Mesenteric fat pad (tissue), 1 donor: ENCODE measurements at regions not wholly inside any gene's neighbourhood (a gene's known extent, or its start where the extent isn't known, plus 50 kb on each side); places are given as distances from the start of the nearest gene placed in this dataset.

Experiments
- DNase-seq: peaks from one replicate; pipeline ENCODE4 v3.0.0-alpha.2; 2020; ENCODE audit warnings: low spot score
- donor health status: DM: yes; HTN: yes; CAD: no.

DNA sequence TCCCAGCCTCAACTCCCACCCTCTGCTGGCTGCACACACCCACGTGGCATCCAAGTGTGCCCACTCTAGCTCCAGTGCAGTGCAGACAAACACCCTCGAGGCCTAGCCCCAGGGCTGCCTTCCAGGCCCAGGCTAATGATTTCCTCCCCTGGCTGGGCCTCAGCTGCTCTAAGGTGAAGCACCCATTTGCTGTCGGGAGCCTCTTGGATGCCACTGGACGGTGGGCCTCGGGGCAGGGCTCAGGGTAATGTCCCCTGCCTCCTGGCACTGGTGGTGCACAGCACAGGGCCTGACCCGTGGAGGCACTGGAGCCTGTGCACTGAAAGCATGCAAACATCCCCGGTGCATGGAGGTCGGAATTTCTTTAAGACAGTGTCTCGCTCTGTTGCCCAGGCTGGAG lies 635.2 kb downstream of the TBC1D22A start:
- no peak for DNase-seq

DNA sequence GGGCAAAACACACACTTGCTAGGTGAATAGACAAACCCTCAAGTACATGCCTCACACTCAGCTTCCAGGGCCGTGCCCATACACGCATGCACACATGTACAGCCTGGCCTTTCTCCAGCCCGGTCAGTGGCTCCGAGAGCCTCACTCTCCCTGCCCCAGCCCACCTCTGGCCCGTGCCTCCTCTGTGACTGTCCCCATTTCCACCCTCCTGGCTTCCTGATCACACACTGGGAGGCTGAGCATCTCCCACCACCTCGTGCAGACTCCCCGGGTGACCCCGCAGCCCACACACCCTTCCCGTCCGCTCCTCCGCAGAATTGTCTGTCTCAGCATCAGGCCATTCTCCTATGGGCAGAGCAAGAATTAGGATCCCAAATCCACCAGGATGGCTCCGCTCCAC lies 634.1 kb downstream of the TBC1D22A start:
- no peak for DNase-seq

DNA sequence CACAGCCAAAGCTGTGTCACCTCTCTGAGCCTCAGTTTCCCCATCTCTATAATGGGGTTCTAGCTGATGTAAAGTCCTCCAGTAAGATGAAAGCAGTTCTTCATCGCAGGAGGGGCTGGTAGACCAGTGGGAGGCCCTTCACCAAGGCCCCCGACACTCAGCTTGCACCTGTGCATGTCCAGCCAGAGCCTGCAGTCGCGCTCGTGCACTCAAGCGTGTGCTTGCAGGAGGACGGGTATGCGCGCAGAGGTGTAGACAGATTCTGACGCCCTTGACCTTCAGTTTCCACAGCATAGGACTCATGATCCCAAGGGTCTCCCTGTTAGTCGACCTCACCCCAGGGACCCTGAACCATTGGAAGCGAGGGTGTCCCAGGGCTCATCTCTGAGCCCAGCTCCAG lies 633.7 kb downstream of the TBC1D22A start:
- DNase-seq = no peak

DNA sequence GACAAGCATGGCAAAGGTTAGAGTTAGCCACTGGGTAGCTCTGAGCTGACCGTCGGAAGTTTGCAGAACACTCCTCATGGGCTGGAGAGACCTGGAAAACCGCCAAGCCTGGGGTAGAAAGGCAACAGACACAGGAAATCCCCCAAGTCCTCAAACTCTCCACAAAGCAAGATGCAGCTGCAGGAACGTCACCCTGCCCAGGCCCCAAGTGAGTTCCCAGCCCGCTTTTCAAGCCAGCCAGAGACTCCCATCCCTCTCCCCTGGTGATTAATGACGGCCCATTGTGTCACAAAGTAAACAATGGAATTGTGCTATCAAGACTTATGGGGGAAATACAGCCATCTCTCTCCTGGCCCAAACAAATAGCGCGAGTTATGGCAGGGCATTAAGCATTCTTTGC lies 633.0 kb downstream of the TBC1D22A start:
- no peak for DNase-seq

DNA sequence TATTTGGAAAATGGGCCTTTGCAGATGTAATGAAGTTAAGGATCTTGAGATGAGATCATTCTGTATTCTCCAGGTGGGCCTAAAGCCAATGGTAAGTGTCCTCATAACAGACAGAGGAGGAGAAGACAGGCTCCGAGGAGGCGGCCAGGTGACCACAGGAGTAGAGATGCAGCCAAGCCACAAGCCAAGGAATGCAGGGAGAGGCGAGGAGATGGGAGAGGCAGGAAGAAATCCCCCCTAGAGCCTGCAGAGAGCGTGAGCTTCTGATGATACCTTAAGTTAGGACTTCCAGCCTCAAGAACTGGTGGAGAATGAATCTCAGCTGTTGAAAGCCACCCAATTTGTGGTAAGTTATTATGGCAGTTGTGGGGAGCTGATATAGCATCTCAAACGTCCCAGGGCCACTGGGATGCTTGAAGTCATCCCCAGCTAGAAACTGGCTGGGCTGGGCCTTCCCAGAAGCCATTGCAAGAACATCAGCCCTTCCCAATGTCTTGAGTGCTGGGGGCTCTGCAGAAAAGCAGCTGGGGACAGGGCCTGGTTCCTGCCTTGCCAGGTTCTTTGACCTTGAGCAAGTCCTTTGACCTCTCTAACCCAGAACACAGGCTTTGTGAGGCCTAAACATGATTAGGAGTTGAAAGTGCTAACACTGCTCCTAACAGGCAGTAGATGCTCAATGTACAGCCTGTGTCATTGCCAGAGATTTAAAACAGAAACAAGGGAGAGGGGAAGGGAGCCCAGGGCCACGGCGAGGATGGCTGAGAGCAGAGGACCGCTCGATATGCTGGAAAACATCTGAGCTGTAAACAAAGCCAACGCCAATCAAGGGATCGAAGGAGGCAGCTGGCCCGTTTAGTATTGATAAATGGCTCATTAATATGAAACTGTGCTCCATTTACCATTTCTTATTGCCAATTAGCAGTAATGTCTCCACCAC lies 632.3 kb downstream of the TBC1D22A start:
- DNase-seq = no peak

DNA sequence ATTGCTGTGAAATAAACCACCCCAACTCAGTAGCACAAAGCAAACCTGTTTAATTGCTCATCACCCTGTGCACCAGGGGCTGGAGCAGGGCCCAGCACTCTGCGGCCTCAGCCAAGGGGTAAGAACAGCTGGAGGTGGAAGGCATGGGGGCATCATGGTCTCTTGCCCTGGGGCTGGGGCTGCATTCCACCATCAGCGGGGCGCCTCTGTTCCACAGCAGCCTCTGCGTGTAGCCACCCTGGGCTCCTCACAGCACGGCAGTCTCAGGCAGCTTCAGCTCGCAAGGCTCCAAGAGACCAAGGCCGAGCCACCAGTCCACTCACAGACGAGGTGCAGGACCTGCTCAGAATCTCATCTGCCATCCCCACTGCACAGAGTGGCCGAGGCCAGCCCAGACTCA lies 630.7 kb downstream of the TBC1D22A start:
- DNase-seq = no peak

DNA sequence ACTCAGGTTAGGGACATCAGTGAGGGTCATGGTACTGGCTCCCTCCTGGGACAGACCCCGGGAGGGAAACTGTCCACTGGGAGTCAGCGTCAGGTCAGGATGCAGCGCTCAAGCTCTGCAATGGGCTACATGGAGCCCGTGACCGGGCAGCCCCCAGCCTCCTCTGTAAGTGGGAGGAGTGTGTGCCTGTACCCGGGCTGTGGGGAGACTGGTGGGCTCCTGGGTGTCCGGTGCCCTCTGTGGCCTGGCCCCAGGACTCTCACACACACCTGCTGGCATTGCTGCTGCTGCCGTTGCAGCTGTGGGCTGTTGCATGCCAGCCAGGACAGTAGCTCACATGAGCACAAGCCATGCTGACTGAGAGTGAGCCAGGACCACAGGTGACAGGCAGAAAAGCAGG lies 630.3 kb downstream of the TBC1D22A start:
- no peak for DNase-seq

DNA sequence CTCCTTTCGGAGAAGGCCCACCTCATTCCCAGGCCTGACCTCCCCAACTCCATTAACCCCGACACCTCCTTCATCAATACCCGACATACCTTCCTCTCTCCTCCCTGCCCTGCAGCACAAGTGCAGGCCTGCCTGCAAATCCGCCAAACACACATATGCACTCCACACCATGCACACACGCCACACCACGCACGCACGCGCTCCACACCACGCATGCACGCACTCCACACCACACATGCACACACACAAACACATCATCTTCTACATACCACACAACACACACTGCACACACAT lies 629.6 kb downstream of the TBC1D22A start:
- DNase-seq = no peak

DNA sequence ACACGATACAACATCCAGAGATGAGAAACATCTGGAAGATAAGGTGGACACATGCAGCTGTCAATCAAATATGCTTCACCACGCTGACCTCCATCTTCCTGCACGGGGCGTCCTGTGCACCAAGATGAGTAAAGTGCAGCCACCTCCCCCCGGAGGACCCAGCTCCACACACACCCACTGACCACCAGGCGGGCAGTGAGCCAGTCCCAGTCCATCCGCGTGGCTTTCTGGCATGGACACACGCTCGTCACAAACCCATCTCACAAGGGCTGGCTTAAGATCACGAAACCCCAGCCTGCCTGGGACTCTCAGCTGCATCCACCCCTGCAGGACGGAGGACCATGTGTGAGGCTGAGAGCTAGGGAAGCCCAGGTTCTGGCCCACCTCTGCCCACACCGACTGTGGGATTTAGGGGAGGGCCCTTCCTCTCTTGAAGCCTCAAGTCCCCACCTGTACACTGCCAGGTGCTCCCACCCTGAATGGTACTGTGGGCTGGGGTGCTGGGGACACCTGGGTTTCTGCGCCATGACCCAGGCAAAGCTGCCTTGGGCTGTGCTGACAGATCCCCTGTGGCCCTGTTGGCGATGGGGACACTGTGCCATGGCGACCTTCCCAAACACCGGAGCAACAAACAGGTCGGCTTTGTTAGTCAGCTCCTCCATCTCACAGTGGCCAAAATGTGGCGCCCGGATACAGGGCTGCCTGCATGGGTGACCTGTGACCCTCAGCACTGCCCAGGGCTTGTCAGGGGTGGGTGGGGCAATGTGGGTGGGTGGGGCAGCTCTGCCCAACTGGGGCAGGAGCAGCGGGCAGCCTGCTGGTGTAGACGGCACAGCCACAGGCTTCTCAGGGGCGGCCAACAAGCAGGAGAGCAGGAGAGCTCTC lies 629.0 kb downstream of the TBC1D22A start:
- DNase-seq = no peak

DNA sequence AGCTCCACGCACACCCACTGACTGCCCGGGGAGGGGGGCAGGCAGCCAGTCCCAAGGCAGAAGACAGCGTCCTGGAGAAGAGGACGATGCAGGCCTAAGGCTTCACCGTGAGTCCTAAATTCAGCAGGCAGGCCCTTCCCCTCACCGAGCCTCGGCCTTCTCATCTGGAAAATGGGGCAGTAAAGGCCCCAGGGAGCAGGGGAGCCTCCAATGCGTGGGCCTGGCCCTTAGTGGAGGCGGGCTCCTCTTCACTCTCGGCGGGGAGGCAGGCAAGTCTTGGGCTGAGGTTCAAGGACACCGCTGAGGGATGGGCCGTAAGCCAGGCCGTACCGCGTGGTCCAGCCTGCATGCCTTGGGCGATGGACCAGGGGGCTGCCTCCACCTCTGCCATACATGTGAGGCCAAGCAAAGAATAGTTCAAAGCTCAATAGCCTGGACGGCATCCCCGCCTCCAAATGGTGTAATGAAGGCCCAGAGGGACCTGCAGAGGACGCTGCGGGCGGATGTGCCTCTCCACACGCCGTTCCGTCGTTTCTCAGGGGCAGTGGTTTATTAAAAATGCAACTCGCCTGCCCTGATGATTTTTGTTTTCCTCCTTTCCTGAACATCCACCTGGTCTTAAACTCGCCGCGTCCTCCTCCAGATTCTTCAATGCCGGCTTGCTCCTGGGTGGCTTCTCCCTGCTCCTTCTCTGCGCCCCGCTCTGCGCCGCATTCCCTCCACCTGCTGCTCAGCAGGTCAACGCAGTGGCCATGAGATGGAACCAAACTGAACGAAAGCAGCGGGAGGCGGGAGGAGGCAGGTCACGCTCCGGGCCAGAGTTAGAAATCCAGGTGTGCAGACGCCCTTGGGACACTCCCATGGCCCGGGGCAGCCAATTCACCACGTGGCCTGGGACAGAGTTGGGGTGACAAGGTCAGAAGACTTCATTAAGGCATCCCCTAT lies 627.8 kb downstream of the TBC1D22A start:
- no peak for DNase-seq

DNA sequence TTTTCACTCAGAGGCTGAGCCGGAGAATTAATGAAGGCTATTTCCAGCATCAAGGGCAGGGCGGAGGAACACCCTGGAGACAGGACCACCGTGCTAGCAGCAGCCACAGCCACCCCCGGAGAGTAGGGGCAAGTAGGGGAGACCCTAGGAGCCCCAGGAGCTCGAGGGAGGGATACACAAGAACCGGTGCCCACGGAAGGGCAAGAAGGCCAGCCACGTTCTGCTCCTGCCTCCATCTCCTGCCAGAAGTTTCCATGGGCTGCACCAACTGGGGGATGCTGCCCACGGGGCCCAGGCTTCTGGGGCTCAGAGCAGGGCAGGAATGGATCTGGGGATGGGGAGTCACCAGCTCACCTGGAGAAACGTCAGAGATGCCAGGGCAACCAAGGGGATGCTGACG lies 626.8 kb downstream of the TBC1D22A start:
- no peak for DNase-seq

DNA sequence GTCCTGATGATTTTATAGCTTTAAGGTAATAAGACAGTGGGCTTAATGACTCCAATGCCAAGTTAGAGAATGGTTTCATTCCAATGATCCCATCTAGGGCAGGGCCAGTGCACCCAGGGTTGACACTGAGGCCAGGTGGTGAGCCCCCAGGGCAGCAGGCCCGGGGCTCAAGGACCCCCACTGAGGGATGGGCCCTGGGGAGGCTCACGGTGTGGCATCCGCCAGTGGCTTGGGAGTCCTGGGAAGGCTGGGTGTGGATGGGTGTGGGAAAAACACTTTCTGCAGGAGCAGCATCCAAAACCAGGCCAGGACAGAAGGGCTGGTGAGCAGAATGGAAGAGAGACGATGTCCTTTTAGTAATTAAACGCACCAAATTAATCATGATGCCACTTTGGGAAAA lies 626.3 kb downstream of the TBC1D22A start:
- no peak for DNase-seq

DNA sequence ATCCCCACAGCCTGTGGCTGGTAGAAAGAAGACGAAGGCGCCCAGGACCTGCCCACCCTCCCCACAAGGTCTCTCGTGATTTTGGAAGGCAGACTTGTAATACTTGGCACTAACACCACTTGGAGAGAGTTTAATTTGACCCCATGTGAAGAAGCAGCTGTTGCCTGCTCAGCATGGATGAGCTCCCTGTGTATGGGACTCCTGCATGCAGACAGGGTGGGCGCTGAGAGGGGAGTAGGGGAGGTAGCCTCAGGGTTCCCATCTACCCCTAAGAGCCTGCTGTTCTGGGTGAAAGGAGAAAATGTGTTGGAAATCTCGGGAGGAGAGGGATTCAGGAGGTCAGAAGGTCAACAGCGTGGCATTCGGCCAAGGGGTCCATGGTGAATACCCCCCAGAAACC lies 625.9 kb downstream of the TBC1D22A start:
- DNase-seq = no peak

DNA sequence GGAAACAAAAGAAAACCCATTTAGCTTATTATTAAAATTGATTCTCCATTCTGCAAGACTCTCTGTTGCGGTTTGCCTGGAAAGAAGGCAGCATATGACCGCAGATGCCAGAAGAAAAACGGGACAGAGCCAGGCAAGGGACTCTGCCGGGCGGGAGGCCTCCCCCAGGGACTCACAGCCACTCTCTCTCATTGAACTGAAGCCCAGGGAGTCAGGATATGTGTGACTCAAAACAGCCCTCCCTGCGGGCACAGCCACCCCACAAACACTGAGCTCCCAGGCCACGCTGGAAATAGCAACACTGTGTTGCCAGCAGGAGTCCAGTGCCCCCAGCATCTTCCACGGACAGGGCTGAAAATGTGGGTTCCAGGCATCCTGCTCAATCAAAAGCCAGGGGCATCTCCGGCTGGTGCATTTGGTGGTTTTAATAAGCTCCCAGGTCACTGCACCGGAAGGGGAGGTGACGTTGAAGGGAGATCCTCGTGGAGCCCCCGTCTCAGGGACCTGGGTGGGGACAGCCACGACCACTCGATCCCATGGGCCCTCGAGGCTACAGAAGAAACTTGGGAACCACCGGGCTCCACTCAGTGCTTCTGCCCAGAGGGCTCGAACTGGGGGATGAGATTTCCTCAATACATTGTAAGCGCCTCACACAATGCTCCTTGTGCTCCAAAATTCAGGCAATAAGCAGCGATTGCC lies 624.5 kb downstream of the TBC1D22A start:
- no peak for DNase-seq

DNA sequence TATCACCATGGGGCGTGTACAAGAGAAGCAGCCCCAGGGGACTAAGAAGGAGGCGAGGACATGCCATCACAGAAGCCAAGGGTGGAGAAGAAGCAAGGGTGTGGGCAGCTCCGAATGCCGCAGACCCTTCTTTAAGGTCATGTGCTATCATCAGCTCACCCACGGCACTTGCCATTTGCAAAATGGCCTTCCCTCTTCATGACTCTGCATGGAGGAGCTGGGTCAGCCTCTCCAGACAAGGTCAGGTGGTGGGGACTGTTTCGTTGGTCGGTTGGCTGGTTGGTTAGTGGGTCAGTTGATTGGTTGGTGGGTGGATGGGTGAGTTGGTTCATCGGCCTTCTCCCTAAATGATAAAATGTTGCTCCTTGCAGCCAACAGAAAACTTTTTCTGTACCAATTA lies 622.5 kb downstream of the TBC1D22A start:
- DNase-seq = no peak

DNA sequence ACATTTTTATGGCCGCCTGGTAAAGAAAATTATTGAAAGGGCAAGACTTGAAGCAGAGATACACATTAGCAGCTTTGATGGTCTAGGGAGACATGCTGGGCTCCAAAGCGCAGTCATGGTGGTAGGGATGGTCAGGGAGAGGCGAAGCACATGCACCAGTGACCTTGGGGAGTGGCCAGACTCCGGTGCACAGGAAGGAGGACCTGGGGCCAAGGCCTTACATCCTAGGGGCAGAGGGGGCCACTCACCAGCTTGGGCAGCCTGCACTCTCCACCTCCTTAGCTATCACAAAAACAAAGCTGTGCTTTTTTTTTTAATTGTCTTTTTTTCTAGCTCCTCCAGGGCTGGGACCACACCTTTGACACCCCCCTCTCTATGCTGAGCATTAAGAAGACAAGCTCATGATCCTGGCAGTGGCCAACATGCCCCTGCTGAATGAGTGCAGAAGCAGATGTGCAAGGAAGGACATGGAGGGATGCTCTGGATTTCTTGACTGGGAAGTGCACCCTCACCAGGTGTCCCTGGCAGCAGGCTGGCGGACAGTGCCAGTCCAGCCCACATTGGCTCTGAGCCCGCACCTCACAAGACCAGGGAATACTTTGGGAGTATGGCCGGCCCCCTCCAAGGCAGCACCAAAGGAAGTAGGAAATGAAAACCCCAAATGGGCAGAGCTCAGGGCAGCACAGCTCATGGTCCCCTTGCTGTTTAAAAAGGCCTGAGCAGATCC lies 619.9 kb downstream of the TBC1D22A start:
- peak; percentile 49 for DNase-seq

DNA sequence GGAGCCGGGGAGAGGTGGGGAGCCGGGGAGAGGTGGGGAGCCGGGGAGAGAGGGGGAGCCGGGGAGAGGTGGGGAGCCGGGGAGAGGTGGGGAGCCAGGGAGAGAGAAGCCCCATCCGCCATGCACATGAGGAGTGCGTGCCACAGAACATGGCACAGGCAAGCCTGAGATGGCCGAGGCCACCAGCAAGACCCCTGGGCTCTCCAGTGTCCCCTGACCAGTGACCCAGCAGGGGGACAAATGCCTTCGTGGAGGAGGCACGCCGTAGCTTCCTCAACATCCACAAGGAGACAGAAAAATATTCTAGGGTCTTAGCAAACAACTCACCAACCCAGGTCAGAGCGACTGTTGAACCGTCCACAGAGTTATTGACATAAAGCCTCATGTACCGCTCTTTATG lies 618.8 kb downstream of the TBC1D22A start:
- peak; percentile 51 for DNase-seq

DNA sequence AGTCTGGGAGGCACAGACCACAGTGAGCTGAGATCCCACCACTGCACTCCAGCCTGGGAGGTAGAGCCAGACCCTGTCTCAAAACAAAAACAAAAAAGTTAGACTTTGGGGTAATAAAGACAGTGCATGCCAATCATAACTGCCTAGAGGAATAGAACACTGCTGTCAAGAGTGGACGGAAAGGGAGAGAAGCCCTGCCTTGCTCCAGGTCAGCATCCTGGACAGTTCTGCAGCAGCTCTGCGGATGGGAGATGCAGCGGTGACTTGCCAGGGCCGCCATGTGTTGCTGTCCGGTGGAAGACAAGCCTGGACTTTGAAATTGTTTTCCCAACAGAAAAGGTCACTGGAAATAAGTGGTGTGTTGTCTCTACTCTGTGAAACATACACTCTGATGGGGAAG lies 618.2 kb downstream of the TBC1D22A start:
- peak; percentile 30 for DNase-seq

DNA sequence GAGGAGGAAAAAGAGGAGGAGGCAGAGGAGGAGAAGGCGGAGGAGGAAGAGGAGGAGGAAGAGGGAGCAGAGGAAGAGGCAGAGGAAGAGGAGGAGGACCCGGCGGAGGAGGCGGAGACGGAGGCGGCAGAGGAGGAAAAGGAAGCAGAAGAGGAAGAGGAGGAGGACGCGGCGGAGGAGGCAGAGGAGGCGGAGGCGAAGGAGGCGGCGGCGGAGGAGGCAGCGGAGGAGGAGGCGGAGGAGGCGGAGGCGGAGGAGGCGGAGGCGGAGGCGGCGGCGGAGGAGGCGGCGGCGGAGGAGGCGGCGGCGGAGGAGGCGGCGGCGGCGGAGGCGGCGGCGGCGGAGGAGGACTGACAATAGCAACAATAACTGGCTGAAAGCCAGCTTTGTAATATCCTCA lies 616.6 kb downstream of the TBC1D22A start:
- peak; percentile 24 for DNase-seq

DNA sequence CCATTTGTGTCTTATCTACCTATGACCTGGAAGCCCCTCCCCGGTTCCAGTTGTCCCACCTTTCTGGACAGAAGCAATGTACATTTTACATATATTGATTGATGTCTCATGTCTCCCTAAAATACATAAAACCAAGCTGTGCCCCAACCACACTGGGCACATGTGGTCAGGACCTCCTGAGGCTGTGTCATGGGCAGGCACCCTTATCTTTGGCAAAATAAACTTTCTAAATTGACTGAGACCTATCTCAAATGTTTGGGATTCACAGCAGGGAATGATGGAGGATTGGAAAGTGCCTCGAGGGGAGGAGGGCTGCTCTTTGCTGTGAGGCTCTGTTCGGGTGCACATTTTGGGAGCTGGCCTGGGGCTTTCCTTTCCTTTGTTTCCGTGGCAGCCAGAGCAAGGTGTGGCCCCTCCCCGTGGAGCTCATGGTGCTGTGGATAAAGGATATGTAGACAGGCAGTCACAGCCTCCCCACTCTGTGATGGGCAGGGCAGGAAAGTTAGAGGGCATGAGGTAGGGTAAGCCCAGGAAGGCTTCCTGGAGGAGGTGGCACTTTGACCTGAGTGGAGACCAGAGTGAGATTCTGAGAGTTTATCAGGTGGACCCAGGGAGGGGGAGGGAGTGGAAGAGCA lies 615.6 kb downstream of the TBC1D22A start:
- peak; percentile 51 for DNase-seq
